HCT116 (cell line): ENCODE measurements at regions not wholly inside any gene's neighbourhood (a gene's known extent, or its start where the extent isn't known, plus 50 kb on each side); places are given as distances from the start of the nearest gene placed in this dataset.

ENCODE experiments used
- ATAC-seq: fragments of 200-7000 bp; cut with Tn5 transposase; 2 replicates; pipeline ENCODE4 v1.9.1; 2020; ENCODE audit warnings: mild to moderate bottlenecking, moderate library complexity
- BruUV-seq: library from RNA; stranded (reverse); fragments of 400-500 nt; replicated peaks from 2 replicates; lab custom pipeline; 2021; lab: Mats Ljungman, UMichigan
- CTCF ChIA-PET: fragments of 300-600 bp; sonication (Branson Sonifier 250); formaldehyde crosslinking; loops from one replicate; lab custom pipeline; 2021; ENCODE audit warnings: antibody characterized with exemption; lab: Charles Lee
- POLR2A ChIA-PET: fragments of 300-600, 350-600 bp; sonication (Branson Sonifier 250); formaldehyde crosslinking; loops from one replicate; lab custom pipeline; 2021; ENCODE audit warnings: antibody characterized with exemption; lab: Charles Lee
- RAD21 ChIA-PET, 2 experiments: fragments of 300-600 bp; sonication (Branson Sonifier 250); formaldehyde crosslinking; loops; one replicate each; lab custom pipeline; 2023; ENCODE audit warnings: low total read pairs in 2 of 2; ENCODE audit not compliant: uncharacterized antibody in 2 of 2, unreplicated experiment in 2 of 2, low non-redundant PET in 1 of 2; lab: Charles Lee
- DNase-seq: peaks from one replicate; pipeline ENCODE4 v3.0.0-alpha.2; 2010; ENCODE audit warnings: low read depth, low spot score
- H2AFZ ChIP-seq: fragments of 200-600 bp; shearing (Covaris generic), sonication (generic); 2 replicates; pipeline ENCODE4 v1.6.1; 2017; ENCODE audit warnings: low read depth, mixed run types, mixed read lengths, antibody characterized with exemption, low read length; ENCODE audit not compliant: poor library complexity, severe bottlenecking
- H3K27ac ChIP-seq: 2 replicates; pipeline ENCODE4 v1.5.1; 2012; ENCODE audit warnings: low read depth, low read length
- H3K27me3 ChIP-seq: fragments of 200-600 bp; sonication (generic); 2 replicates; pipeline ENCODE4 v1.6.1; 2016; ENCODE audit warnings: mixed run types, low read length, mixed read lengths; ENCODE audit not compliant: insufficient read depth
- H3K36me3 ChIP-seq, 2 experiments: fragments of 200-500 bp in 1 of 2; fragments of 200-600 bp in 1 of 2; sonication (Bioruptor generic) in 1 of 2; sonication (generic) in 1 of 2; 2 replicates each; pipeline versions ENCODE4 v1.5.1 to v1.6.1; 2014 to 2016; ENCODE audit warnings: low read length in 2 of 2, inconsistent platforms in 1 of 2, mixed read lengths in 1 of 2, mixed run types in 1 of 2; ENCODE audit not compliant: insufficient read depth in 2 of 2, control insufficient read depth in 1 of 2
- H3K4me1 ChIP-seq, 2 experiments: fragments of 200-600 bp in 1 of 2; sonication (generic) in 1 of 2; 2 replicates each; pipeline versions ENCODE4 v1.5.1 to v1.6.1; 2012 to 2017; ENCODE audit warnings: low read length in 2 of 2, inconsistent platforms in 1 of 2, mild to moderate bottlenecking in 1 of 2, mixed read lengths in 1 of 2, mixed run types in 1 of 2, moderate library complexity in 1 of 2; ENCODE audit not compliant: insufficient read depth in 2 of 2, control insufficient read depth in 1 of 2
- H3K4me2 ChIP-seq: fragments of 200-600 bp; sonication (generic); 2 replicates; pipeline ENCODE4 v1.6.1; 2017; ENCODE audit warnings: mixed run types, low read length, mixed read lengths
- H3K4me3 ChIP-seq, 2 experiments: fragments of 200-600 bp in 1 of 2; sonication (generic) in 1 of 2; replicated peaks in 1 of 2; 2 replicates each; pipeline ENCODE4 v1.5.1; 2011 to 2016; ENCODE audit warnings: low read length in 2 of 2, control low read depth in 1 of 2, low read depth in 1 of 2, mild to moderate bottlenecking in 1 of 2, mixed read lengths in 1 of 2, mixed run types in 1 of 2
- H3K79me2 ChIP-seq: fragments of 200-600 bp; sonication (generic); 2 replicates; pipeline ENCODE4 v1.6.1; 2017; ENCODE audit warnings: mild to moderate bottlenecking, mixed run types, low read length, moderate library complexity, mixed read lengths; ENCODE audit not compliant: insufficient read depth
- H3K9ac ChIP-seq: fragments of 200-600 bp; sonication (generic); 2 replicates; pipeline ENCODE4 v1.6.1; 2016; ENCODE audit warnings: low read length, mixed read lengths
- H3K9me2 ChIP-seq: fragments of 200-600 bp; sonication (generic), shearing (Covaris generic); 2 replicates; pipeline ENCODE4 v1.6.1; 2017; ENCODE audit warnings: mixed run types, mild to moderate bottlenecking, moderate library complexity; ENCODE audit not compliant: insufficient read depth
- H3K9me3 ChIP-seq, 2 experiments: fragments of 200-500 bp in 1 of 2; fragments of 200-600 bp in 1 of 2; sonication (Bioruptor generic) in 1 of 2; sonication (generic) in 1 of 2; 2 replicates each; pipeline ENCODE4 v1.6.1; 2014 to 2017; ENCODE audit warnings: low read length in 2 of 2, mixed read lengths in 2 of 2, inconsistent platforms in 1 of 2, low read depth in 1 of 2, mild to moderate bottlenecking in 1 of 2, mixed run types in 1 of 2, moderate library complexity in 1 of 2; ENCODE audit not compliant: control insufficient read depth in 1 of 2, insufficient read depth in 1 of 2
- H4K20me1 ChIP-seq: fragments of 200-600 bp; sonication (generic), shearing (Covaris generic); 2 replicates; pipeline ENCODE4 v1.6.1; 2017; ENCODE audit warnings: mixed run types, mild to moderate bottlenecking, moderate library complexity; ENCODE audit not compliant: insufficient read depth
- ATF3 ChIP-seq: IDR thresholded peaks from 2 replicates; pipeline ENCODE4 v1.6.1; 2012
- CBX3 ChIP-seq: IDR thresholded peaks from 2 replicates; pipeline ENCODE4 v1.6.1; 2012; ENCODE audit warnings: low read depth
- CEBPB ChIP-seq: IDR thresholded peaks from 2 replicates; pipeline ENCODE4 v1.6.1; 2012; ENCODE audit warnings: low read depth
- CTCF ChIP-seq, 3 experiments: fragments of 200-600 bp in 1 of 3; sonication (generic) in 1 of 3; IDR thresholded peaks in 2 of 3; conservative IDR thresholded peaks in 1 of 3; 2 replicates each; pipeline ENCODE4 v1.5.1; 2012 to 2017; ENCODE audit warnings: low read depth in 2 of 3, low read length in 2 of 3, antibody characterized with exemption in 1 of 3, borderline replicate concordance in 1 of 3, control low read depth in 1 of 3, mild to moderate bottlenecking in 1 of 3, mixed read lengths in 1 of 3, mixed run types in 1 of 3, moderate library complexity in 1 of 3; ENCODE audit not compliant: insufficient read depth in 1 of 3
- ELF1 ChIP-seq: IDR thresholded peaks from 2 replicates; pipeline ENCODE4 v1.6.1; 2012; ENCODE audit warnings: low read depth, borderline replicate concordance
- EZH2 ChIP-seq: fragments of 200-600 bp; sonication (generic); IDR thresholded peaks from 2 replicates; pipeline ENCODE4 v1.6.1; 2017; ENCODE audit warnings: antibody characterized with exemption, mixed run types
- EZH2phosphoT487 ChIP-seq: fragments of 200-600 bp; IDR thresholded peaks from 2 replicates; pipeline ENCODE4 v1.6.1; 2018; ENCODE audit warnings: antibody characterized with exemption, borderline replicate concordance
- FOSL1 ChIP-seq: IDR thresholded peaks from 2 replicates; pipeline ENCODE4 v1.6.1; 2012; ENCODE audit warnings: low read depth
- MAX ChIP-seq: IDR thresholded peaks from 2 replicates; pipeline ENCODE4 v1.6.1; 2012
- POLR2A ChIP-seq: IDR thresholded peaks from 2 replicates; pipeline ENCODE4 v1.7.0; 2011; ENCODE audit warnings: borderline replicate concordance; ENCODE audit not compliant: insufficient read depth, insufficient read length; ENCODE audit errors: extremely low read depth
- REST ChIP-seq: IDR thresholded peaks from 2 replicates; pipeline ENCODE4 v1.6.1; 2012; ENCODE audit warnings: low read depth
- SIN3A ChIP-seq: IDR thresholded peaks from 2 replicates; pipeline ENCODE4 v1.6.1; 2012; ENCODE audit warnings: low read depth
- SRF ChIP-seq: IDR thresholded peaks from 2 replicates; pipeline ENCODE4 v1.6.1; 2012; ENCODE audit warnings: low read depth
- TCF7L2 ChIP-seq: IDR thresholded peaks from 2 replicates; pipeline ENCODE4 v1.7.0; 2011; ENCODE audit warnings: borderline replicate concordance, inconsistent platforms; ENCODE audit not compliant: insufficient read depth, insufficient read length; ENCODE audit errors: extremely low read depth
- YY1 ChIP-seq: IDR thresholded peaks from 2 replicates; pipeline ENCODE4 v1.6.1; 2011; ENCODE audit warnings: low read length, low read depth, moderate library complexity, mild to moderate bottlenecking; ENCODE audit not compliant: insufficient replicate concordance; ENCODE audit errors: extremely low read depth
- ZBTB33 ChIP-seq: IDR thresholded peaks from 2 replicates; pipeline ENCODE4 v1.6.1; 2011; ENCODE audit warnings: mild to moderate bottlenecking, low read length, moderate library complexity; ENCODE audit not compliant: insufficient replicate concordance; ENCODE audit errors: extremely low read depth
- ZFX ChIP-seq: fragments of 450-650 bp; IDR thresholded peaks from 2 replicates; pipeline ENCODE4 v1.6.1; 2017
- ZNF274 ChIP-seq: fragments of 200-500 bp; sonication (Bioruptor generic); IDR thresholded peaks from 2 replicates; pipeline ENCODE4 v1.6.1; 2014; ENCODE audit warnings: mild to moderate bottlenecking, low read depth, low read length, inconsistent platforms
- intact Hi-C: fragments of 100-400 bp; cut with micrococcal nuclease; formaldehyde crosslinking; loops from 2 replicates; pipeline ENCODE4 v1.10.0; 2022

- intact Hi-C loops, result no loop called here
- TF ChIP-seq ZFX, result no peak
- TF ChIP-seq CEBPB, result no peak
- TF ChIP-seq SIN3A, result no peak
- no peak for TF ChIP-seq SRF
- TF ChIP-seq ZBTB33, result no peak
- no peak for TF ChIP-seq POLR2A
- no peak for TF ChIP-seq MAX
- no peak for TF ChIP-seq ATF3
- no peak for TF ChIP-seq CBX3
- no peak for TF ChIP-seq ELF1
- no peak for TF ChIP-seq YY1
- no peak for TF ChIP-seq EZH2phosphoT487
- TF ChIP-seq CTCF (IDR thresholded peaks at IDR 0.05 in 2 of 3, conservative IDR thresholded peaks at IDR 0.05 in 1 of 3; ENCODE audit: borderline replicate concordance in 1 of 3, insufficient read depth in 1 of 3, low read depth in 2 of 3, low read length in 2 of 3), result no peak
- TF ChIP-seq ZNF274, result no peak
- TF ChIP-seq FOSL1, result no peak
- TF ChIP-seq TCF7L2, result no peak
- TF ChIP-seq REST, result no peak
- TF ChIP-seq EZH2, result no peak
- TF ChIP-seq, all 23 proteins: peak for 0
These were observed 353.2 kb downstream of the HGF start for GRCh38 chr7:81416659-81417058.

More at GRCh38 chr7:81416659-81417058, 353.2 kb downstream of the HGF start:
- no peak overlapping the region for H3K4me3 ChIP-seq
- no peak for DNase-seq
- no peak overlapping the region for H2AFZ ChIP-seq
- H3K4me1 ChIP-seq, result peaks cover 0 to 7% of the 10 kb centered on the region in 2 experiments; a peak in 1 of 4 replicates
- H3K9me3 ChIP-seq, result no peaks in the 10 kb centered on the region
- no TSS peak for BruUV-seq
- H3K36me3 ChIP-seq, result no peaks in the 10 kb centered on the region
- no peaks in the 10 kb centered on the region for H3K9me2 ChIP-seq
- H4K20me1 ChIP-seq, result no peaks in the 10 kb centered on the region
- H3K9ac ChIP-seq, result no peak overlapping the region
- ATAC-seq, result no peak
- ChIA-PET POLR2A (no interaction called here), CTCF (no interaction called here), RAD21 (no interaction called here)
- no peaks in the 10 kb centered on the region for H3K27me3 ChIP-seq
- no peaks in the 10 kb centered on the region for H3K79me2 ChIP-seq
- no peak overlapping the region for H3K4me2 ChIP-seq
- H3K27ac ChIP-seq, result no peak overlapping the region
